Sciatic nerve (tissue), 2 donors: ENCODE measurements at regions not wholly inside any gene's neighbourhood (a gene's known extent, or its start where the extent isn't known, plus 50 kb on each side); places are given as distances from the start of the nearest gene placed in this dataset.

Experiments
- ATAC-seq: fragments of 200-7000 bp; cut with Tn5 transposase; one replicate; pipeline ENCODE4 v1.9.1; 2020; ENCODE audit warnings: mild to moderate bottlenecking, moderate library complexity
- DNase-seq: peaks from one replicate; pipeline ENCODE4 v3.0.0-alpha.2; 2020; ENCODE audit warnings: low spot score
- intact Hi-C: fragments of 100-400 bp; cut with DNase I; formaldehyde crosslinking; loops from one replicate; pipeline ENCODE4 v1.14.2; 2022
- donor health status: DM: no; HTN: no; CAD: no.
- donor health status: DM: no; HTN: no; CAD: no.

DNA sequence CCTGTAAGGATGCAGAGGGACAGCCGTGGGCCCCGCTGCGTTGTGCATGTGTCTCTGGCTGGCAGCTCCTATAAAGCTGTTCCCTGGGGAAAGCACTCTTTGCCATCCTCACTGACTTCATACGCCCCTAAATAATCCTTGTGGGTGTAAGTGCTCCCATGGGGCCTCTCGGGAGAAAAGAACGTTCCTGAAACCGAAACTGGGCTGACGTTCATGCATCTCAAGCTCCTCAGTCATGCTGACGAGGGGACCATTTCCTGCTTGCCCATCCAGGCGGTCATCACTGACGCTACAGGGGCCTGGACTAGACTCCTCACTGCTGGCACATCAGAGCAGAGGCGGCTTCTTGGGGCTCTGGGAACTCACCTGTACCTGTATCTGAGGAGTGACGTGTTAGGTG lies 73.1 kb upstream of the USP24 start:
- ATAC-seq (peak; percentile 24), DNase-seq (no peak)
- intact Hi-C loops: loop anchor here (5.0 kb wide), 1 partner anchor 1294 kb away; no protein-coding TSS in a partner anchor

DNA sequence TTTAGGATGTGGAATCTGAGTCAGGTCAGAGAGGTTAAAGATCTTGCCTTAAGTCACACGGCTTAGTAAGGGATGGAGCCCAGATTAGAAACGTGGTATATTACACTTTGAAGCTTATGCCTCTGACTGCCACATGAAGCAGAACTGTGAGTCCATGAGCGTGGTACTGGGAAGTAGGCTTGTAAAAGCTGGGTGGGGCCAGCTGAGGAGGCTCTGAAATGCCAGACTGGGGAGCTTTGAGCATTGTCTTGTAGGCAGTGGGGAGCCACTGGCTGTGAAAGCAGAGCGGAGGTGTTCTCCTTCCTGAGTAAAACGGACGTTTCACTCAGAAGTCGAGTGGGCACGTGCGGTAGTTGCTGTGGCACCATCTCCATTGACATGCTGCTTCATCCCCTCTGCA lies 72.6 kb upstream of the USP24 start:
- no peak for DNase-seq
- intact Hi-C loops: loop anchor here (5.0 kb wide), 1 partner anchor 1295 kb away; no protein-coding TSS in a partner anchor

DNA sequence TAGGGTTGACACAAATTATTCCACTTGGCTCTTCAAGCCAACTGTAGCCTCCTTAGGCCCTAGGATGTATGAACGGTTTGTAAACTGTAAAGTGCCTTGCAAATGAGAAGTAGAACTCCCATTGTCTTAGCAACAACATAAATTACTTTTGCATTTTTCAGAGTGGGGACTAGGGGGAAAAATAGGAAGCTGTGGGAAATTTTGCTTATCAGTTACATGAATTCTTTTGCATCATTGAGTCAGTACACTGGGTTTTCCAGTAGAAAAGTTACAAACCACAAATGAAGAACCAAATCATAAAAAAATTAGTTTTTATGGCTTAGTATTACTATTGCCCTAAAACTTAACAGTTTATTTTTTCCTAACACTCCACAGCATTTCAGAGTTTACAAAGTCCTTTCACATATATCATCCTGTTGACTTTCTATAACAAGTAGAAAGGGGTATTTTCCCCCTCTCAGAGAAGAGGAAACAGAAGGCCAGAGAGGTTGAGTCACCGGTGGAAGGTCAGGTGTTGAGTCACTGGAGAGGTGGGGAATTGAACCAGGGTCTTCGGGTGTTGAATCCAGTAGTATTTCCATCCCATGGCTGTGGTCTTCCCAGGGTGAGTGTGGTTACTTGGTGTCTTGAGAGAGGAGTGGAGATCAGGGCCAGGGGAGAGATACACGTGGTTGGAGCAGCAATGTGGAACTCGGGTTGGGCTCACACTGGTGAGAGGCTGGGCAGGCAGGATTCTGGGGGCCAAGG lies 71.9 kb upstream of the USP24 start:
- intact Hi-C loops: loop anchor here (5.0 kb wide), 1 partner anchor 1295 kb away; no protein-coding TSS in a partner anchor
- DNase-seq: no peak
- ATAC-seq: no peak

More for the DNA sequence above, 72.6 kb upstream of the USP24 start:
- ATAC-seq: no peak

DNA sequence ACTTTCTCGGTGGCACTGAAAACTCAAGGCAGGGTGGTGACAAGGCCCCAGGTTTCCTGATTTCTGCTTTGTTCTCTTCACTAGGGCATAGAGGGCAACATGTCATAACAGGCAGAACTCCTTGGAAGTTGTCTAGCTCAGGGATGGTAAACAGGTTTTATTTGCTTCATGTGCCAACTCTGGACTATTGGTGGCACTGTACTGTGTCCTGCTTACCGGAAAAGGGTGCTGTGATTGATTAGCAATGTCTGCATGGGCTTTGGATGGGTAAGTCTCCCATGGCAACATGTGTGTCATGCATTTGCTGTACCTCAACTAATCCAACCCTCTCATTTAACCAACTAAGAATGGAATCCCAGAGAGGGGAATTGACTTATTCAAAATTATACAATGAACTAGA lies 70.7 kb upstream of the USP24 start:
- intact Hi-C loops: loop anchor here (5.0 kb wide), 1 partner anchor 1296 kb away; no protein-coding TSS in a partner anchor
- no peak for DNase-seq
- ATAC-seq: no peak

DNA sequence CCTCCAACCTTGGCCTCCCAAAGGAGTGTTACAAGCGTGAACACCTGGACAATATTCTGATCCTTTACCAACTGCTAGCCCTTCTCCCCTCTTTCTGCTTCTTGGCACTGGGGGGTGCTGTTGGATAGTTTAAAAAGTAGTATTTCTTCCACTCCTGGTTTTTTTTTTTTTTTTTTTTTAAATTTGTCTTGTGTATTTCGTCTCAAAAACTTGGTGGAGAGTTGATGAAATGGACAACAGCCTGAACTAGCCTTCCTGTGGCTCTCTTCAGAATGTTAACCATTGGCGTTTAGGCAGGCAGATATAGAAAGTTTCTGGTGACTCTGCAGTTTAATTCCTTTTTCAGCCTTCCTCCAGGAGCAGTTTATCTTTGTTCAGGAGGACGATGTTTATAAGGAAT lies 69.7 kb upstream of the USP24 start:
- ATAC-seq (peak; percentile 78), DNase-seq (no peak)
- intact Hi-C loops: loop anchor here (5.0 kb wide), 1 partner anchor 1297 kb away; no protein-coding TSS in a partner anchor

DNA sequence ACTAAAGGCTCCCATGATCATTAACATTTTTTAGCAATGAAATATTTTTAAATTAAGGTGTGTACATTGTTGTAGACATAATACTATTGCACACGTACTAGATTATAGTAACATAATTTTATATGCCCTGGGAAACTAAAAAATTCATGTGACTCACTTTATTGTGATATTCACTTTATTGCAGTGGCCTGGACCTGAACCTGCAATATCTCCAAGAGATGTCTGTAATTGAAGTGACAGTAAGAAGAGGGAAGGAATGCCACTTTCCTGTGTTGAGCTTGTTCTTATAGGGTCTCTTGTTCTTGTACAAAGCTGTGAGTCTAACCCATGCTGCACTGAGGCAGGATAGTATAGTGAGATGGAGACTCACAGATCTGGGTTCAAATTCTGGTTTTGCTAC lies 66.9 kb upstream of the USP24 start:
- DNase-seq (no peak), ATAC-seq (no peak)
- intact Hi-C loops: no loop called here

DNA sequence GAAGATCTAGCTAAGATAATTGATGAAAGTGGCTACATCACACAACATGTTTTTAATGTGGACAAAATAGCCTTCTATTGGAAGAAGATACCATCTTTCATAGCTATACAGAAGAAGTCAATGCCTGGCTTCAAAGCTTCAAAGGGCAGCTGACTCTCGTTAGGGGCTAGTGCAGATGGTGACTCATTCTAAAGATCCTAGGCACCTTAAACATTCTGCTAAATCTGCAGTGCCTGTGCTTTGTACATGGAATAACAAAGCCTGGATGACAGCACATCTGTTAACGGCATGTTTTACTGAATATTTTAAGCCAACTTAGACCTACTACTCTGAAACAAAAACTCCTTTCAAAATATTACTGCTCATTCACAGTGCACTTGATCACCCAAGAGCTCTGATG lies 65.6 kb upstream of the USP24 start:
- DNase-seq (no peak), ATAC-seq (no peak)
- intact Hi-C loops: no loop called here

DNA sequence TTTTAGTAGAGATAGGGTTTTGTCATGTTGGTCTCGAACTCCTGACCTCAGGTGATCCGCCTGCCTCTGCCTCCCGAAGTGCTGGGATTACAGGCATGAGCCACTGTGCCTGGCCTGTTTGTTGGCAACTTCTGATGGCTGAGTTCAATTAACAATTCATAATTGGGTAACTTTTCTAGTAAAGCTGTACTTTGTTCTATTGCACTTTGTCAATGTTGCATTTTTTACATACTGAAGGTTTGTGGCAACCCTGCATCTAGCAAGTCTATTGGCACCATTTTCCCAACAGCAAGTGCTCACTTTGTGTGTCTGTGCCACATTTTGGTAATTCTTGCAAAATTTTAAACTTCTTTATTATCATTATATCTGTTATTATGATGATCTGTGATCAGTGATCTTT lies 64.5 kb upstream of the USP24 start:
- intact Hi-C loops: loop anchor here (5.0 to 10.0 kb wide), 2 partner anchors 145 to 1313 kb away; no protein-coding TSS in a partner anchor
- no peak for ATAC-seq

DNA sequence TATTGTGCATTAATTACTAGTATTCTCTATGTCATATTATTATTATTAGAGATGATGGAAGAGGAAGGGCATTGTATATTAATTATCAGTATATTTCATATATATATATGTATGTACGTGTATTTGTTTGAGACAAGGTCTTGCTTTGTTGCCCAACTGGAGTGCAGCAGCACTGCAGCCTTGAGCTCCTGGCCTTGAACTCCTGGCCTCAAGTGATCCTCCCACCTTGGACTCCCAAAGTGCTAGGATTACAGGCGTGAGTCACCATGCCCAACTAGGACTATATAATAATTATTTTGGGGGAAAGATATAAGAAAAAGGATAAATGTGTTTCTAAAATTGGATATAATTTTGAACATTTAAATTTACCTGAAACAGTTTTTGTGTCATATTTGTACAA lies 63.2 kb upstream of the USP24 start:
- DNase-seq (no peak), ATAC-seq (no peak)
- intact Hi-C loops: loop anchor here (5.0 to 10.0 kb wide), 2 partner anchors 144 to 1314 kb away; no protein-coding TSS in a partner anchor

More for the DNA sequence above, 64.5 kb upstream of the USP24 start:
- DNase-seq: no peak

DNA sequence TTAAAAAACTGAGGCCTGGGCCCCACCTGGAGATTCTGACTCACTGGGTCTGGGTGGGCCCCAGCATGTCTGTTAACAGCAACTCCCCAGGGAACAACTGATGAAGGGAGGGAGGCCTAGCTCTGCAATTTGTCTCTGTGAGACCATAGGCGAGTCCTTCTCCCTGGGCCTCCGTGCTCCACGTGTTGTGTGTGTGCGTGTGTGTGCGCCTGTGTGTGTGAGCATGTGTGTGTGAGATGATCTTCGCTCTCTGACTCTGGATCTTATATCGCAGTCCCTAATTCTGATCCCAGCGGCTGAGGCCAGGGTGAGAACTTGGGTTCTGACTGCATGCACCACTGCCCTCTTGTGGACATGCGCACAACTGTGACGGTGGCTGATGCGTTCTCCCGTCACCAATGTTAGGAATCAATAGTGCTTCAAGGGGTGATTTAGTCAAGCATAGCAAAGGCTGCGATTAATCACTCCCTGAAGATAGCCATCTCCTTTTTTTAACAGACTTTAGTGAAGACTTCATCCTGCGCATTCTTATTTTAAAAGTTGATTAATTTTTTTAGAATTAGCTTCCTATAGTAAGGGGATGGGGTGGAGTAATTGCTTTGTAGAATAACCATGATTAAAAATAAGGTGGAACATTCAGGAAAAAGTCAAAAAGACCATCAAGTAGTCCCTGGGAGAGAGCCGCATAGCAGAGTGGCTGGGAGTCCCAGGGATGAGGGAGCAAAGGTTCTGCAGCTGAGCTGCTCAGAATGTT lies 62.4 kb upstream of the USP24 start:
- DNase-seq (peak; percentile 92), ATAC-seq (peak; percentile 89)
- intact Hi-C loops: loop anchor here (5.0 to 10.0 kb wide), 2 partner anchors 143 to 1315 kb away; no protein-coding TSS in a partner anchor

DNA sequence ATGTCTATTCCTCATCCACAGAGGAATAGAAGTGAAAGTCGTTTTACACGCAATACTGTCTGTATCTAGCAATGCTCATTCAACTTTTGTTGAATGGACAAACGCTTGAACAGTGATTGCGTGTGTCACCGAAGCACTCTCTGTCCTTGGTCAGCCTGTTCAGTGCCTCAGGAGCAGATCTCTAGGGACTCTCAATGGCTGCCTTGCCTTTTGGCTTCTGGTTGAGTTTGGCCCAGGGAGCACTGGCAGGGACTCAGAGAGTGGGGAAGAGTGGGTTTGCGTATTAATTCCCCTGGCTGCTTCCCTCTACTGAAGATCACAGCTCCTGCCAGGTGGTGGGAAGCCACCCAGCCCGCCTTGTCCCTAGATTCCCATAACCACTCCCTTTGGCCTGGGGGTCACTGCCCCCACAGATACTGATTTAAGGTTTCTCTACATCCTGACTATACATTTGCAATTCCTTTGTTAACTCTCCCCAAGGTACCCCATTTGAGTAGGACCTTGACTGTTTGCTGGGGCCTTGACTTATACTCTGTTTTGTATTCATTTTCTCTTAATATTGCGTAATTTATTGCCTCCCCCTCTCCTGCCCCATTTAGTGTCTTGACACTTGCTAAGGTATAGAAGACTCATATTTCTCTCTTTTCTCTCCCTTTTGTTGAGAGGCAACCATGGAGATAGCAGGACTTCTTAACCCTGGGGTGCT lies 61.7 kb upstream of the USP24 start:
- intact Hi-C loops: loop anchor here (5.0 to 10.0 kb wide), 2 partner anchors 142 to 1315 kb away; no protein-coding TSS in a partner anchor
- DNase-seq: no peak
- peak; percentile 77 for ATAC-seq

DNA sequence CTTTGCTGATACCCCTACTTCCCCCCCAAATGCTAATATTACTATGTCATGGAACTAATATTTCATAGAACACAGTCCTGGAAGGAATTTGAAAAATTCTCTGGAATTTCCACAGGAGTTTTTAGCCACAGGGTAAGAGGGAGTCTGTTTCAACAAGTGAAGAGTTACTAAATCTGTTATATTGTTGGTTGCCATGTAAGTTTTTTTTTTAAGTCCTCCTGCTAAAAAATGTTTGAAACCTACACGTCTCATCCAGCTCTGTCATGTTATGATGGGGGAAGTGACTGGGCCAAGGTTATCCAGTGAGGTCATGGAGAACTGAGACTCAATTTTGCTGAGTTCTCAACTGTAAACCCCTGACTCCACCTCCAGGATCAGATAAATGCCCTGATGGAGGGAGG lies 60.8 kb upstream of the USP24 start:
- no peak for DNase-seq
- intact Hi-C loops: loop anchor here (5.0 to 10.0 kb wide), 2 partner anchors 141 to 1316 kb away; no protein-coding TSS in a partner anchor
- ATAC-seq: peak; percentile 19

DNA sequence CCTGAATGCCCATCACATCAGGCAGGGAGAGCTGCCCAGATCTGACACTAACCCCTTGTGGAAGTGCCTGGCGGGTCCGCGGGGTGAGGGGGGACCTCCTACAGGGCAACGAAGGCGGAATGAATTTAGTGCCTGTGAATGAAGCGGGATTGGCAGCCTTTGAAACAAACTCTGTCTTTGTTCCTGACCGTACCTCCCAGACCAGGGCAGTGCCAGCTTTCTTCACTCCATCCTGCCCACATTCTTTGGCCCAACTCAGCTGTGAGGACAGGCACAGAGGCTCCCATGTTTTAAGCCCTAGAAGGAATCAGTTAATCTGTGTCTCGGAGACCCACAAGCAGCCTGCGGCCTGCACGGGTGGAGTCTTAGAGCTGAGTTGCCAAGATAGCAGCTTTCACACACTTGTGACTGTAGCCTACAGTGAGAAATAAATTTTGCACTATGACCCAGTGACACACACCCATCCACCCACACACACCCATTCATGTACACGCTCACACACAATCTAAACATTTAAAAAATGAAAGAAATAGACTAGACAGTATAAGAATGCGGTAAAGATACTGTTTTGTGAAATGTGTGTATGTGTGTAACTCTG lies 60.1 kb upstream of the USP24 start:
- no peak for DNase-seq
- peak; percentile 24 for ATAC-seq
- intact Hi-C loops: loop anchor here (5.0 to 10.0 kb wide), 2 partner anchors 140 to 1317 kb away; no protein-coding TSS in a partner anchor

DNA sequence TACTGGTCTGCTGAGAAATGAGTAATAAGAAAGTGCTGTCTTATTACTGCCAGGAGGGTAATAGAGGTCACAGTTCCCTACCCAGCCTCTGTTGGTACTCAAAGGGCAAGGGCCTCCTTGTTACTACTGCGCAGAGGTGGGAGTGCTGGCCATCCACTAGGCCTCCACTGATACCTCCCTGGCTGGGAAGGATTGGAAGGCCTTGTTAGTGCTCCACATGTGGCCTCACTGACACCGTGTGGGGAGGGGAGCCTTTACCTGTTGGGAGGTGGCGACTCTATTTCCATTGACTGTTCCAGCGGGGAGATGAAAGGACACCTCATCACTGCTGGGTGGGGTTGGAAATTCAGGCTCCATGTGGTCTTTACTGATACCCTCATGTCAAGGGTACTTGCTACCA lies 57.8 kb upstream of the USP24 start:
- ATAC-seq: no peak
- no peak for DNase-seq
- intact Hi-C loops: loop anchor here (10.0 kb wide), 1 partner anchor 138 kb away; no protein-coding TSS in a partner anchor
